ENCODE measurements at regions not wholly inside any gene's neighbourhood (a gene's known extent, or its start where the extent isn't known, plus 50 kb on each side); places are given as distances from the start of the nearest gene placed in this dataset.
"Not testable (repeated sequence)": the region's sequence is repeated elsewhere in the genome, so short reads cannot be mapped to it uniquely, and the experiment has no call there.

- DNase-seq, result not testable (repeated sequence)
Measured at GRCh38 chr9:63912451-63912850, 1372.6 kb downstream of the FOXD4L5 start.

- not testable (repeated sequence) for DNase-seq
Measured at GRCh38 chr9:63909076-63909475, 1375.9 kb downstream of the FOXD4L5 start.

GRCh38 chr9:63899637-63900190 lies 1385.3 kb downstream of the FOXD4L5 start:
- not testable (repeated sequence) for DNase-seq

GRCh38 chr9:63881386-63881785 lies 1403.6 kb downstream of the FOXD4L5 start:
- not testable (repeated sequence) for DNase-seq

GRCh38 chr9:63876380-63876779 lies 1408.6 kb downstream of the FOXD4L5 start:
- DNase-seq, result not testable (repeated sequence)

- DNase-seq, result no peak
Measured at GRCh38 chr9:63859475-63860215, 1425.4 kb downstream of the FOXD4L5 start.

- DNase-seq, result not testable (repeated sequence)
Measured at GRCh38 chr9:63859090-63859474, 1425.9 kb downstream of the FOXD4L5 start.

GRCh38 chr9:63853140-63853751 lies 1431.8 kb downstream of the FOXD4L5 start:
- DNase-seq, result not testable (repeated sequence)

GRCh38 chr9:63824804-63825203 lies 1460.2 kb downstream of the FOXD4L5 start:
- not testable (repeated sequence) for DNase-seq

- not testable (repeated sequence) for DNase-seq
Measured at GRCh38 chr9:63823375-63824201, 1461.4 kb downstream of the FOXD4L5 start.

- DNase-seq, result not testable (repeated sequence)
Measured at GRCh38 chr9:63822615-63823374, 1462.2 kb downstream of the FOXD4L5 start.

GRCh38 chr9:63821293-63821692 lies 1463.7 kb downstream of the FOXD4L5 start:
- DNase-seq, result not testable (repeated sequence)

GRCh38 chr9:63820882-63821281 lies 1464.1 kb downstream of the FOXD4L5 start:
- not testable (repeated sequence) for DNase-seq

GRCh38 chr9:63820383-63820782 lies 1464.6 kb downstream of the FOXD4L5 start:
- not testable (repeated sequence) for DNase-seq

- DNase-seq, result no peak
Measured at GRCh38 chr9:63817622-63818518, 1467.1 kb downstream of the FOXD4L5 start.

- DNase-seq, result no peak
Measured at GRCh38 chr9:63816751-63817621, 1468.0 kb downstream of the FOXD4L5 start.

GRCh38 chr9:63814970-63815669 lies 1469.9 kb downstream of the FOXD4L5 start:
- DNase-seq, result not testable (repeated sequence)

GRCh38 chr9:63813391-63814021 lies 1471.5 kb downstream of the FOXD4L5 start:
- not testable (repeated sequence) for DNase-seq

GRCh38 chr9:63812822-63813221 lies 1472.2 kb downstream of the FOXD4L5 start:
- not testable (repeated sequence) for DNase-seq
